Endothelial cell of umbilical vein (primary cell): ENCODE measurements at regions not wholly inside any gene's neighbourhood (a gene's known extent, or its start where the extent isn't known, plus 50 kb on each side); places are given as distances from the start of the nearest gene placed in this dataset.

Source experiments
- BruUV-seq: library from RNA; stranded (reverse); fragments of 400-500 nt; replicated peaks from 2 replicates; lab custom pipeline; 2021; lab: Mats Ljungman, UMichigan
- CTCF ChIA-PET: fragments of 300-600, 350-600 bp; sonication (Branson Sonifier 250); formaldehyde crosslinking; loops from one replicate; lab custom pipeline; 2021; ENCODE audit warnings: antibody characterized with exemption, inconsistent platforms; lab: Charles Lee
- POLR2A ChIA-PET: fragments of 300-600, 350-600 bp; sonication (Branson Sonifier 250); formaldehyde crosslinking; loops from one replicate; lab custom pipeline; 2021; ENCODE audit warnings: antibody characterized with exemption, inconsistent platforms; lab: Charles Lee
- DNase-seq: peaks from one replicate; pipeline ENCODE4 v3.0.0-alpha.2; 2011; ENCODE audit warnings: low read depth, low spot score
- FAIRE-seq: peaks from 2 replicates; lab custom pipeline; 2011; peaks lifted over from hg19 to GRCh38; lab: Jason Lieb, UNC
- H2AFZ ChIP-seq: 2 replicates; pipeline ENCODE4 v1.6.0; 2012; ENCODE audit warnings: low read depth, low read length, control low read depth, inconsistent platforms
- H3K27ac ChIP-seq: 2 replicates; pipeline ENCODE4 v1.5.1; 2011; ENCODE audit warnings: low read depth, mild to moderate bottlenecking, control low read depth, low read length, moderate library complexity; ENCODE audit not compliant: insufficient read depth
- H3K27me3 ChIP-seq, 2 experiments: 2 replicates each; pipeline versions ENCODE4 v1.6.0 to v1.6.1; 2011; ENCODE audit warnings: low read length in 2 of 2, mixed read lengths in 1 of 2; ENCODE audit not compliant: control insufficient read depth in 2 of 2, insufficient read depth in 2 of 2
- H3K36me3 ChIP-seq, 2 experiments: 2 replicates in 1 of 2; 3 replicates in 1 of 2; pipeline ENCODE4 v1.5.1; 2011; ENCODE audit warnings: low read length in 2 of 2, mild to moderate bottlenecking in 1 of 2, moderate library complexity in 1 of 2; ENCODE audit not compliant: control insufficient read depth in 2 of 2, insufficient read depth in 2 of 2; ENCODE audit errors: extremely low read depth in 1 of 2
- H3K4me1 ChIP-seq: 3 replicates; pipeline ENCODE4 v1.5.1; 2011; ENCODE audit warnings: mild to moderate bottlenecking, low read length; ENCODE audit not compliant: control insufficient read depth, insufficient read depth; ENCODE audit errors: extremely low read depth
- H3K4me2 ChIP-seq: 2 replicates; pipeline ENCODE4 v1.6.1; 2011; ENCODE audit warnings: low read length, control low read depth, mixed read lengths; ENCODE audit not compliant: insufficient read depth
- H3K4me3 ChIP-seq, 3 experiments: fragments of 200-600 bp in 1 of 3; sonication (generic), shearing (Covaris generic) in 1 of 3; replicated peaks in 1 of 3; 2 replicates each; pipeline ENCODE4 v1.5.1; 2011 to 2016; ENCODE audit warnings: control low read depth in 3 of 3, low read length in 3 of 3, mild to moderate bottlenecking in 2 of 3, inconsistent platforms in 1 of 3, low read depth in 1 of 3, moderate library complexity in 1 of 3; ENCODE audit not compliant: insufficient read depth in 1 of 3
- H3K79me2 ChIP-seq: 2 replicates; pipeline ENCODE4 v1.6.0; 2012; ENCODE audit warnings: low read length, inconsistent platforms; ENCODE audit not compliant: control insufficient read depth, insufficient read depth
- H3K9ac ChIP-seq: replicated peaks from 2 replicates; pipeline ENCODE3; 2011; ENCODE audit warnings: low read length, control low read depth; ENCODE audit not compliant: insufficient read depth; ENCODE audit errors: extremely low read depth
- H3K9me1 ChIP-seq: replicated peaks from 3 replicates; pipeline ENCODE4 v1.6.0; 2011; ENCODE audit warnings: mild to moderate bottlenecking, low read length; ENCODE audit not compliant: control insufficient read depth, insufficient read depth; ENCODE audit errors: extremely low read depth
- H3K9me3 ChIP-seq: replicated peaks from 2 replicates; pipeline ENCODE4 v1.5.1; 2012; ENCODE audit warnings: low read length, inconsistent platforms; ENCODE audit not compliant: control insufficient read depth, insufficient read depth
- H4K20me1 ChIP-seq: replicated peaks from 2 replicates; pipeline ENCODE3; 2011; ENCODE audit warnings: mild to moderate bottlenecking, low read length; ENCODE audit not compliant: control insufficient read depth, insufficient read depth; ENCODE audit errors: extremely low read depth
- EZH2 ChIP-seq: IDR thresholded peaks from 2 replicates; pipeline ENCODE4 v1.6.1; 2012; ENCODE audit warnings: borderline replicate concordance, low read depth, mild to moderate bottlenecking, moderate library complexity, low read length, inconsistent platforms; ENCODE audit not compliant: severe bottlenecking
- FOS ChIP-seq: IDR thresholded peaks from 2 replicates; pipeline ENCODE4 v1.6.1; 2011; ENCODE audit warnings: mild to moderate bottlenecking, low read length, moderate library complexity, borderline replicate concordance; ENCODE audit not compliant: insufficient read depth
- GATA2 ChIP-seq: IDR thresholded peaks from 2 replicates; pipeline ENCODE4 v1.7.0; 2011; ENCODE audit warnings: low read depth, mild to moderate bottlenecking, moderate library complexity, mixed read lengths, low read length; ENCODE audit not compliant: insufficient read length, insufficient read depth
- JUN ChIP-seq: IDR thresholded peaks from 2 replicates; pipeline ENCODE4 v1.6.1; 2011; ENCODE audit warnings: borderline replicate concordance, low read depth; ENCODE audit not compliant: insufficient read length, insufficient read depth
- MYC ChIP-seq: IDR thresholded peaks from one replicate; pipeline ENCODE4 v1.6.1; 2011; ENCODE audit warnings: mild to moderate bottlenecking, low read depth, low read length
- POLR2A ChIP-seq: IDR thresholded peaks from 2 replicates; pipeline ENCODE4 v1.6.1; 2012; ENCODE audit warnings: low read depth, mild to moderate bottlenecking, control low read depth, low read length
- POLR2AphosphoS5 ChIP-seq: IDR thresholded peaks from 2 replicates; pipeline ENCODE4 v1.6.1; 2012; ENCODE audit warnings: low read depth, mild to moderate bottlenecking, control low read depth, low read length, moderate library complexity; ENCODE audit not compliant: insufficient read depth
- dilution Hi-C: fragments of 300-500 bp; cut with MboI; formaldehyde crosslinking; loops from one replicate; pipeline ENCODE4 v1.15.0; 2019; ENCODE audit warnings: low sequenced_read_pairs; ENCODE audit not compliant: extremely low pct_ligation_motif_present
- intact Hi-C: fragments of 100-400 bp; cut with micrococcal nuclease; formaldehyde crosslinking; loops from one replicate; pipeline ENCODE4 v1.10.0; 2022
- TF ChIP-seq, protein P1 (sequence below): IDR thresholded peaks from 2 replicates; pipeline ENCODE4 v1.6.1; 2011; ENCODE audit not compliant: insufficient read depth, insufficient read length
- TF ChIP-seq, protein P2 (sequence below), 2 donors: IDR thresholded peaks; 1 replicate in 1 of 2; 2 replicates in 1 of 2; pipeline ENCODE4 v1.5.1; 2011; ENCODE audit warnings: low read length in 2 of 2, mild to moderate bottlenecking in 2 of 2, moderate library complexity in 2 of 2, control low read depth in 1 of 2, inconsistent platforms in 1 of 2, low read depth in 1 of 2; ENCODE audit not compliant: insufficient read depth in 1 of 2; ENCODE audit errors: extremely low read depth in 1 of 2

DNA sequence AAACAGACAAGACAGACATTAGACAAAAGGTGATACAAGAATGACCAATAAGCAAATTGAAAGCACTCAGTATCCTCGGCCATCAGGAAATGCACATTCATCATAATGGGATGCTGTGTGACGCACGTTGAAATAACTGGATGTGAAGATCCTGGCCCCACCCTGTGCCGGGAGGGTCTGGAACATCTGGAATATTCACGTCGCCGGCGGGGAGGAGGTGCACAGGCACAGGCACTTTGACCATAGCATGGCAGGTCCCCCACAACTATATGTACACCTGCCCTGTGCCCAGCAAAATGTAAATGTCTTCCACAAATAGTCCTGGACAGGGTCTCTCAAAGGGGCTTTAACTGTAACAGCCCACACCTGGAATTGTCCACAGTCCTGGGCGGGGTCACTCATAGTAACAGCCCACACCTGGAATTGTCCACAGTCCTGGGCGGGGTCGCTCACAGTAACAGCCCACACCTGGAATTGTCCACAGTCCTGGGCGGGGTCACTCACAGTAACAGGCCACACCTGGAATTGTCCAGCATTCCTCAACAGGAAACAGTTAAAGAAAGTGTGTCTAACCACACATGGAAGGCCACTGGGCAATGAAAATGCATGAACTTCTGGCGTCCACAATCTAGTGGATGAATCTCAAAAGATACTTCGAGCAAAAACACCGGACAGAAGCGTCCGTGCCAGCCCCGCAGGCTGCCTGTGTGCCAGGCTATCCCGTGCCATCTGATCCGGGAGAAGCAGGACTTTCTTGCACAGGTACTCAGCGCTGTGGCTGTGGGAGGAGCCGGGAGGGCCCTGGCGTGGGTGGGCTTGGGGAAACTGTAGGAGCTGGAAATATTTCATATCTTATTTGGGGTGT is 113.4 kb downstream of the RTP5 start:
- no peak overlapping the region for H3K27ac ChIP-seq
- no peak for FAIRE-seq
- no peaks in the 10 kb centered on the region for H3K79me2 ChIP-seq
- H3K36me3 ChIP-seq, result no peaks in the 10 kb centered on the region
- ChIA-PET CTCF (no interaction called here), POLR2A (no interaction called here)
- no peaks in the 10 kb centered on the region for H4K20me1 ChIP-seq
- no peak overlapping the region for H2AFZ ChIP-seq
- no peak for DNase-seq
- BruUV-seq, result no TSS peak
- no peak overlapping the region for H3K4me2 ChIP-seq
- no peaks in the 10 kb centered on the region for H3K9me3 ChIP-seq
- no peak overlapping the region for H3K9ac ChIP-seq
- no peaks in the 10 kb centered on the region for H3K9me1 ChIP-seq
- TF ChIP-seq JUN (no peak), MYC (no peak), POLR2A (no peak), FOS (no peak), EZH2 (no peak), GATA2 (no peak), POLR2AphosphoS5 (no peak)
- TF ChIP-seq, protein P1, sequence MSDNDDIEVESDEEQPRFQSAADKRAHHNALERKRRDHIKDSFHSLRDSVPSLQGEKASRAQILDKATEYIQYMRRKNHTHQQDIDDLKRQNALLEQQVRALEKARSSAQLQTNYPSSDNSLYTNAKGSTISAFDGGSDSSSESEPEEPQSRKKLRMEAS, result no peak
- TF ChIP-seq, protein P2, sequence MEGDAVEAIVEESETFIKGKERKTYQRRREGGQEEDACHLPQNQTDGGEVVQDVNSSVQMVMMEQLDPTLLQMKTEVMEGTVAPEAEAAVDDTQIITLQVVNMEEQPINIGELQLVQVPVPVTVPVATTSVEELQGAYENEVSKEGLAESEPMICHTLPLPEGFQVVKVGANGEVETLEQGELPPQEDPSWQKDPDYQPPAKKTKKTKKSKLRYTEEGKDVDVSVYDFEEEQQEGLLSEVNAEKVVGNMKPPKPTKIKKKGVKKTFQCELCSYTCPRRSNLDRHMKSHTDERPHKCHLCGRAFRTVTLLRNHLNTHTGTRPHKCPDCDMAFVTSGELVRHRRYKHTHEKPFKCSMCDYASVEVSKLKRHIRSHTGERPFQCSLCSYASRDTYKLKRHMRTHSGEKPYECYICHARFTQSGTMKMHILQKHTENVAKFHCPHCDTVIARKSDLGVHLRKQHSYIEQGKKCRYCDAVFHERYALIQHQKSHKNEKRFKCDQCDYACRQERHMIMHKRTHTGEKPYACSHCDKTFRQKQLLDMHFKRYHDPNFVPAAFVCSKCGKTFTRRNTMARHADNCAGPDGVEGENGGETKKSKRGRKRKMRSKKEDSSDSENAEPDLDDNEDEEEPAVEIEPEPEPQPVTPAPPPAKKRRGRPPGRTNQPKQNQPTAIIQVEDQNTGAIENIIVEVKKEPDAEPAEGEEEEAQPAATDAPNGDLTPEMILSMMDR (IDR thresholded peaks at IDR 0.05; ENCODE audit: extremely low read depth in 1 of 2, insufficient read depth in 1 of 2, low read depth in 1 of 2, low read length in 2 of 2), result no peak
- H3K27me3 ChIP-seq, result no peaks in the 10 kb centered on the region
- H3K4me1 ChIP-seq, result no peaks in the 10 kb centered on the region
- dilution Hi-C loops, result no loop called here
- no peak overlapping the region for H3K4me3 ChIP-seq
- intact Hi-C loops, result no loop called here
